ENCODE measurements at regions not wholly inside any gene's neighbourhood (a gene's known extent, or its start where the extent isn't known, plus 50 kb on each side); places are given as distances from the start of the nearest gene placed in this dataset.

DNA sequence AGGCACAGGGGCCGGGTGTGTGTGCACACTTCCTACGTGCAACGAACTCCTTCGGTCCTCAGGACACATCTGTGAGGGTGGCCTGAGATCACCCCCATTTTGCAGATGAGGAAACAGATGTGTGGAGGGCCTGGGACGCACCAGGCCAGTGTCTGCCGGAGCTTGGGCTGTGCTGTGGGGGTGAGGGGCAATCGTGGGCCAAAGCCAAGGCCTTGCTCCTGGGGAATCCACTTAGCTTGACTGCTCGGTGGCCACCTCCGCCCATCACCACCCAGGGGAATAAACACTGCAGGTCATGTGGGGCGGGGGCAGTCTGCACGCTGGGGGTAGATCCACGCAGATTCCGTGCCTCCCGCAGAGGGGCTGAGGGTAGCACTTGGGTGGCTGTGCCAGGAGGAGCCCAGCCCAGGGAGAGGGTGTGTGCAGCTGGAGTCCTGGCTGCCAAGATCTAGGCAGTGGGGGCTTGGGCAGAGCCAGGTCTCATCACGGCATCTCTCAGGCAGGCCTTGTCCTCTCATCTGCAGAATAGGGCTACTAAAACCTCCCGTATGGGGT, 70.8 kb upstream of the EN2 start:
- no peak for DNase-seq (ENCODE audit: extremely low spot score)
- POLR2A ChIA-PET: no interaction called here

DNA sequence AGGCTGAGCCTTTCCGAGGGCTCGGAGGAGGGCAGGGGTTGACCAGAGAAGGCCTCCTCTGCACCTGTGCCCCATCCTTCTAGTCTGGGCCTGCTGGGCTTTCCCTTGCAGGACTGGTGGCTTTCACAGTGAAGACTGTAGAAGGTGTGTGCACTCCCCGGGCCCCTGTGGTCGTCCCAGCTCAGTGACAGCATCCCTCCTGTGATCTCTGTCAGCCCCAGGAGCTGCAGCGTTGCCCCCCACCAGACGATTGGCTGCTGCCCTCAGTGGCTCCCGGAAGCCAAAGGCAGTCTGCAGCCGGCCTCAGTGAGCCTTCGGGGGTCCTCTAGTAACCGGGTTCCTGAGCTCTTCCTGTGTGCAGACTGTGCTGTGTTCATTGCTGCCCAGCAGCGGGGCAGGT, 69.4 kb upstream of the EN2 start:
- TF ChIP-seq, protein P1, sequence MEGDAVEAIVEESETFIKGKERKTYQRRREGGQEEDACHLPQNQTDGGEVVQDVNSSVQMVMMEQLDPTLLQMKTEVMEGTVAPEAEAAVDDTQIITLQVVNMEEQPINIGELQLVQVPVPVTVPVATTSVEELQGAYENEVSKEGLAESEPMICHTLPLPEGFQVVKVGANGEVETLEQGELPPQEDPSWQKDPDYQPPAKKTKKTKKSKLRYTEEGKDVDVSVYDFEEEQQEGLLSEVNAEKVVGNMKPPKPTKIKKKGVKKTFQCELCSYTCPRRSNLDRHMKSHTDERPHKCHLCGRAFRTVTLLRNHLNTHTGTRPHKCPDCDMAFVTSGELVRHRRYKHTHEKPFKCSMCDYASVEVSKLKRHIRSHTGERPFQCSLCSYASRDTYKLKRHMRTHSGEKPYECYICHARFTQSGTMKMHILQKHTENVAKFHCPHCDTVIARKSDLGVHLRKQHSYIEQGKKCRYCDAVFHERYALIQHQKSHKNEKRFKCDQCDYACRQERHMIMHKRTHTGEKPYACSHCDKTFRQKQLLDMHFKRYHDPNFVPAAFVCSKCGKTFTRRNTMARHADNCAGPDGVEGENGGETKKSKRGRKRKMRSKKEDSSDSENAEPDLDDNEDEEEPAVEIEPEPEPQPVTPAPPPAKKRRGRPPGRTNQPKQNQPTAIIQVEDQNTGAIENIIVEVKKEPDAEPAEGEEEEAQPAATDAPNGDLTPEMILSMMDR (IDR thresholded peaks at IDR 0.05; ENCODE audit: control extremely low read depth, extremely low read depth, low read depth, missing control alignments): no peak
- CTCF ChIA-PET: interaction anchor here (0.6 to 1.6 kb wide), 4 partner anchors 9 to 17 kb away, joined by 3 to 7 read pairs (median 4); no protein-coding TSS in a partner anchor
- POLR2A ChIA-PET: no interaction called here

More for the DNA sequence above, 70.8 kb upstream of the EN2 start:
- TF ChIP-seq, protein P1 (IDR thresholded peaks at IDR 0.05; ENCODE audit: control extremely low read depth, extremely low read depth, low read depth, missing control alignments): no peak
- CTCF ChIA-PET: interaction anchor here (1.5 to 1.6 kb wide), 2 partner anchors 9 to 13 kb away, joined by 4 to 7 read pairs; no protein-coding TSS in a partner anchor

DNA sequence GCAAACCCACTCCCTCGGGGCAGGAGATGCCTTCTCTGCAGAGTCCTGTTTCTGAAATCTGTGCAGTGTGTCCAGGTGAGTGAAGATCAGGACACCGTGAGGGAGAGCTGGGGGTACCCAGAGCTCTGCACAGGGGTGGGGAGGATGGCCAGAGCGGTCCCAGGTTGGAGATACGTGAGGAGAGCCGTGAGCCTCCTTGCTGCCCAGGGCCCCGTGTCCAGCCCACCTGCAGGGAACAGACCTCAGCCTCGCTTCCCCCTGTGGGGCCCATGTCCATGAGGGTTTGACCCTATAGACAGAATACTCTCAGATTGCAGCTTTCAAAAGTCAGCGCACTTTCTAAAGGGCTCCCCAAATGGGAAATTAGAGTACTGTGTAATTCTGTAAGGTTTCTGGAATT, 66.5 kb upstream of the EN2 start:
- DNase-seq (ENCODE audit: extremely low spot score): no peak
- TF ChIP-seq, protein P1 (IDR thresholded peaks at IDR 0.05; ENCODE audit: control extremely low read depth, extremely low read depth, low read depth, missing control alignments): no peak
- CTCF ChIA-PET: interaction anchor here (1.8 kb wide), 1 partner anchor 12 kb away, joined by 4 read pairs; no protein-coding TSS in a partner anchor
- POLR2A ChIA-PET: no interaction called here

More for the DNA sequence above, 69.4 kb upstream of the EN2 start:
- no peak for DNase-seq (ENCODE audit: extremely low spot score)

DNA sequence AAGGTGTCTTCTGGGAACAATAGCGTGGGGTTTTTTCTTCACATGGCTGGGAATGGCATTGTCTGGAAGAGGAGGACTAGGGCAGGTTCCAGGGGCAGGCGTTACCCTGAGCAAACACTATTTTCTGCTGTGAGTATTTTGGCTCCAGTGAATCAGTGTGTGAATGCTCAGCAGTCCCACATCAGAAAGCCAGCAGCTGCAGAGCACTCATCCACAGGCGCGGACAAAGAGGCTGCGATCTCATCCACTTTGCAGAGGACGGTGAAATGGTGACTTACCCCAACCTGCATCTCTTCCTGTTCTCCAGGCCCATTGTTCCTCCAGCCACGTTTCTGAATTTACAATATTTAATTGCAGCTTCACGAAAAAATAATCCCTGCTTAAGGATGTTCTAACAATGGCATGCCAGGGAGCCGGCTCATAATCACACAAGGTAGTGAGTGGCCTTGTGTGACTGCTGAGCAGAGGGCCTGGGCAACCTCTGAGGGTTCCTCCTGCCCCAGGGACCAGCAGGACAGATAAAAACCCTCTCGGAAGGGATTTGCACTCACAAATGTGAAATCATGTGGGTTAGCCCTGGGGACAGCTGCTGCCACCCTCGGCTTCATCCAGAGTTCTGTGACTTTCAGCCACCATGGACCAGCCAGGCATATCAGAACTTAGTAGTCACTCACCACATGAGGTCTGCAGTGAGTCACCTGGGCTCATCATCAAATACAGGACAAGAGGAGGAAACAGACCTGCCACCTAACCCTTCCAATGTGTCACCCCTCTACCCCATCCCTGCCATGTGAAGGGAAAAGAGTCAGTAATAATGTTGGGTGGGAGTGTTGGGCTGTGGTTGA, 65.0 kb upstream of the EN2 start:
- no peak for DNase-seq (ENCODE audit: extremely low spot score)
- ChIA-PET CTCF (interaction anchor here (2.3 kb wide), 1 partner anchor 48 kb away, joined by 8 read pairs; no protein-coding TSS in a partner anchor), POLR2A (no interaction called here)
- TF ChIP-seq, protein P1 (IDR thresholded peaks at IDR 0.05; ENCODE audit: control extremely low read depth, extremely low read depth, low read depth, missing control alignments): no peak

DNA sequence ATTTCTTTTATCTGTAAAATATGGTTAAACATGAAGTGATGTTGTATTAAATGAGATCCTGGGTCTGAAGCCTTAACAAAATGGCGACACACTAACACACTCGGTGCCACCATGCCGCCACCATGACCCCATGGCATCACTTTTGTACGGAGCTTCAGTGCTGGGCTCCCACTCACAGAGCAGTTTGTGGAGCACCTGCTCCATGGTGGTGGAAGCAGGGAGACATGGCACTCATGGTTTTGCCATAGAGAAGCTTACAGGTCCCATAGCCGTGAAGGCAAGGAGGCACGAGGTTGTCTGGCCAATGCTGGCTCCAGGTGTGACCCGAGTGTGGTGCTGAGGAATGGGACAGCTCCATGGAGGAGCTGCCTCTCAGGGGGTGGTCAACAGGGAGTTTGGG, 63.5 kb upstream of the EN2 start:
- TF ChIP-seq, protein P1 (IDR thresholded peaks at IDR 0.05; ENCODE audit: control extremely low read depth, extremely low read depth, low read depth, missing control alignments): no peak
- ChIA-PET POLR2A (no interaction called here), CTCF (interaction anchor here (2.3 kb wide), 1 partner anchor 49 kb away, joined by 8 read pairs; no protein-coding TSS in a partner anchor)
- DNase-seq (ENCODE audit: extremely low spot score): no peak

DNA sequence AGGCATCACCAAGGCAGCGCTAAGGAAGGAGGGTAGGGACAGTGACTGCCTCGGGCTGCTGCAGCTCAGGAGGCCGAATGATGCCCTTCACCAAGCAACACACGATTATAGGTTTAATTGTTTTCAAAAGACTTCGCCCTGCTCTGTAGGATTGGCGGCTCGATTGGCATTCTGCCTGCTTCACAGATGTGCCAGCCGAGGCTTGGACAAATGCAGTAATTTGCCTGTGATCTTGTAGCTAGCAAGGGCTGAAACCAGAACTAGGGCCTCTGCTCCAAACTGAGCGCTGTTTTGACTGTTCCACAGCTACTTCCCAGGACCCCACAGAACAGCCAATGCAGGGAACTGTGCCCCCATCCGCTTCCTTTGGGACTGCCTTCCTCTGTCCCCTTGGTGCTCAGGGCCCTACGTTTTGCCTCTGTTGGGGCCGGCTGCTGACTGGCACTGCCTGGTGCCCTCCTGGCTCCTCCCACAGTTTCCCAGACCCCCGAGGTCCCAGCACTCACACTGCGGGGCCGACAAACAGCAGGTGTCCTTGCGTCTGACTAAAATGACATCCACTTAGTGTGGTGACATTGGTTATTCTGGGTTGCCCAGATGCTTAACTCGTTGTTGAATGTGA, 62.6 kb upstream of the EN2 start:
- ChIA-PET CTCF (interaction anchor here (1.3 to 1.9 kb wide), 4 partner anchors 12 to 468 kb away, joined by 3 to 6 read pairs (median 4); no protein-coding TSS in a partner anchor), POLR2A (no interaction called here)

More for the DNA sequence above, 62.6 kb upstream of the EN2 start:
- no peak for DNase-seq (ENCODE audit: extremely low spot score)
- TF ChIP-seq, protein P1 (IDR thresholded peaks at IDR 0.05; ENCODE audit: control extremely low read depth, extremely low read depth, low read depth, missing control alignments): no peak

Data from GM10248 (cell line).